ENCODE measurements at regions not wholly inside any gene's neighbourhood (a gene's known extent, or its start where the extent isn't known, plus 50 kb on each side); places are given as distances from the start of the nearest gene placed in this dataset.

DNA sequence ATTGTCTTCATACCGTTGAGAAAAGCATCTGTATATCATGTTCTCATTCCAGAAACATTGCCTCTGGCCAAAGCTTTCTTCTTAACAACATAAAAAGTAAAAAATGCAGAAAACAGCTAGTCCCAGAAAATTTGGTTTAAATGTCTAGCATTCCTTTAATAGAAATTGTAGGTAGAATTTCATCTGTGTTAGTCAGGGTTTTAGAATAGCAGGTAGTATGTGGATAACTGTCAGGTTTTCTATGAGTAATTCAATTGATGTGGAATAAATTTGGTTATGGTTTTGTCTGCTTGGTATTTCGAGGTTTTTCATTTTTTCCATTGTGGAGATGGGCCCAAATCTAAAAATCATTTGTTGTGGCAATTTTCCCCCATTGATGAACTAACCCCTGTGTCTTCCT is 616.7 kb downstream of the KCNJ2 start:
- TF ChIP-seq, protein P1, sequence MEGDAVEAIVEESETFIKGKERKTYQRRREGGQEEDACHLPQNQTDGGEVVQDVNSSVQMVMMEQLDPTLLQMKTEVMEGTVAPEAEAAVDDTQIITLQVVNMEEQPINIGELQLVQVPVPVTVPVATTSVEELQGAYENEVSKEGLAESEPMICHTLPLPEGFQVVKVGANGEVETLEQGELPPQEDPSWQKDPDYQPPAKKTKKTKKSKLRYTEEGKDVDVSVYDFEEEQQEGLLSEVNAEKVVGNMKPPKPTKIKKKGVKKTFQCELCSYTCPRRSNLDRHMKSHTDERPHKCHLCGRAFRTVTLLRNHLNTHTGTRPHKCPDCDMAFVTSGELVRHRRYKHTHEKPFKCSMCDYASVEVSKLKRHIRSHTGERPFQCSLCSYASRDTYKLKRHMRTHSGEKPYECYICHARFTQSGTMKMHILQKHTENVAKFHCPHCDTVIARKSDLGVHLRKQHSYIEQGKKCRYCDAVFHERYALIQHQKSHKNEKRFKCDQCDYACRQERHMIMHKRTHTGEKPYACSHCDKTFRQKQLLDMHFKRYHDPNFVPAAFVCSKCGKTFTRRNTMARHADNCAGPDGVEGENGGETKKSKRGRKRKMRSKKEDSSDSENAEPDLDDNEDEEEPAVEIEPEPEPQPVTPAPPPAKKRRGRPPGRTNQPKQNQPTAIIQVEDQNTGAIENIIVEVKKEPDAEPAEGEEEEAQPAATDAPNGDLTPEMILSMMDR (IDR thresholded peaks at IDR 0.05) = no peak
- TF ChIP-seq POLR2A (IDR thresholded peaks at IDR 0.05) = no peak

Measured in stomach (tissue), 4 donors.